HFF-Myc (cell line): ENCODE measurements at regions not wholly inside any gene's neighbourhood (a gene's known extent, or its start where the extent isn't known, plus 50 kb on each side); places are given as distances from the start of the nearest gene placed in this dataset.

ENCODE experiments used
- DNase-seq: peaks from one replicate; pipeline ENCODE4 v3.0.0-alpha.2; 2011; ENCODE audit warnings: low read depth; ENCODE audit errors: extremely low read depth
- H3K4me3 ChIP-seq: replicated peaks from 2 replicates; pipeline ENCODE4 v1.5.1; 2011; ENCODE audit warnings: low read depth, mild to moderate bottlenecking, control low read depth, low read length
- TF ChIP-seq, protein P1 (sequence below): IDR thresholded peaks from 2 replicates; pipeline ENCODE4 v1.5.1; 2012; ENCODE audit warnings: mild to moderate bottlenecking, low read depth, low read length, control low read depth; ENCODE audit errors: missing control alignments

DNA sequence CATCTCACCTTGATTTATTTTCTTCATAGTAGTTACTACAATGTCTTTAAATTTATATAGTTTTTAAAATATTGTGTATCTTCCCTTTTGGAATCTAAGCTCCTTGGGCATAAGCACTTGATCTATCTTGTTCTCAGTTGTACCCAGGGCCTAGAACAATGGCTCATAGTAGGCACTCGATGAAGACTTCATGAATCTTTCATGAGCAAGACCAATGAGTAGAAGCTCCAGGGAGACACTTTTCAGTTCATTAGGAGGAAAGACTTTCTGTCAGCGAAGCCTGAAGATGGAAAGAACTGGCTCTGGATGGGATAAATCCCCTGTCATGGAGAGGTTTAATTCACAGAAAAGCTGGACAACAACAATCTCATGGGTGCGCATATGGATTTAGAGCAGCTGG is 140.2 kb upstream of the CRY1 start:
- H3K4me3 ChIP-seq, result no peak overlapping the region
- no peak for DNase-seq
- TF ChIP-seq, protein P1, sequence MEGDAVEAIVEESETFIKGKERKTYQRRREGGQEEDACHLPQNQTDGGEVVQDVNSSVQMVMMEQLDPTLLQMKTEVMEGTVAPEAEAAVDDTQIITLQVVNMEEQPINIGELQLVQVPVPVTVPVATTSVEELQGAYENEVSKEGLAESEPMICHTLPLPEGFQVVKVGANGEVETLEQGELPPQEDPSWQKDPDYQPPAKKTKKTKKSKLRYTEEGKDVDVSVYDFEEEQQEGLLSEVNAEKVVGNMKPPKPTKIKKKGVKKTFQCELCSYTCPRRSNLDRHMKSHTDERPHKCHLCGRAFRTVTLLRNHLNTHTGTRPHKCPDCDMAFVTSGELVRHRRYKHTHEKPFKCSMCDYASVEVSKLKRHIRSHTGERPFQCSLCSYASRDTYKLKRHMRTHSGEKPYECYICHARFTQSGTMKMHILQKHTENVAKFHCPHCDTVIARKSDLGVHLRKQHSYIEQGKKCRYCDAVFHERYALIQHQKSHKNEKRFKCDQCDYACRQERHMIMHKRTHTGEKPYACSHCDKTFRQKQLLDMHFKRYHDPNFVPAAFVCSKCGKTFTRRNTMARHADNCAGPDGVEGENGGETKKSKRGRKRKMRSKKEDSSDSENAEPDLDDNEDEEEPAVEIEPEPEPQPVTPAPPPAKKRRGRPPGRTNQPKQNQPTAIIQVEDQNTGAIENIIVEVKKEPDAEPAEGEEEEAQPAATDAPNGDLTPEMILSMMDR, result no peak

DNA sequence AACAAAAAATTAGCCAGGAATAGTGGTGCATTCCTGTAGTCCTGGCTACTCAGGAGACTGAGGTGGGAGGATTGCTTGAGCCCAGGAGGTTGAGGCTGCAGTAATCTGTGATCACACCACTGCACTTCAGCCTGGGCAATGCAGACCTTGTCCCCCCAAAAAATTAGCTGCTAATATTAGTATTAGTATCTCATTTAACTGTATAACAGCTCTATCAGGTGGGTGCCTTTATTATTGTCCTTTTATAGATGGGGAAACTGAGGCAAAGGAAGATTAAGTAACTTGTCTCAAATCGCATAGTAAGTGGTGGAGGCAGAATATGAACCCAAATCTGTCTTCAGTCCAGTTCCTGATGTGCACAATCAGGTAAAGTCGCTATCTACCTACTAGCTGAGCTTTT is 142.3 kb upstream of the CRY1 start:
- H3K4me3 ChIP-seq, result no peak overlapping the region
- TF ChIP-seq, protein P1, result no peak
- no peak for DNase-seq

DNA sequence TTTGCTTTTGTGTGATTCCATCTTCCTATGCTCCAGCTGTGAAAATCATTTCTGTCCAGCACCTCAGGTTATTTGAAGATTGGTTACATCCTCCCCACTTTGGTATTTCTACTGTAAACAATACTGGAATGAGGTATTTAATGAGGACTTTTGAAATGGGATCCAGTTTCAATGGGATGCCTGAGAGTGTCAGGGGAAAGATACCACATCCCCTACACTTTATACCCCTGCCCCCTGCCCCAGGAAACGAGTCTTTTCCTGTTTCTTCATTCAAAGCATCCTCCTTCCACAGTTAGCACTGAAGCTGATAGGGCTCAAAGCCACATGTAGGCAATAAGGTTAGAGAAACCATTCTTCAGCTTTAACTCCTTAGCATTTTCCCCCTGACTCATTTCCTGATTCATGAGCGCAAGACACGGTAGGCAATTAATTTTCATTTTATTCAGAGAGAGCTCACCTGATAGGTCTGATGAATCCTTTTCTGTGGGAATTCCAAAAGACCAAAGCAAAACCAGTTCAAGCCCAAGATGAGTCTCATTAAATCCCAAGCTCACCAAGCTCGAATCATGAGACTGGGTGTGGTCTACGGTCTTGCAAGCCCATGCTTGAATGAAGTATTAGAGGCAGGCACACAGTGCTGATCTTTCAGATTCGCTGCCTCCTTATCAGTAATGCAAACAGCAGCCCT is 143.6 kb upstream of the CRY1 start:
- TF ChIP-seq, protein P1, result no peak
- H3K4me3 ChIP-seq, result no peak overlapping the region
- DNase-seq, result no peak

DNA sequence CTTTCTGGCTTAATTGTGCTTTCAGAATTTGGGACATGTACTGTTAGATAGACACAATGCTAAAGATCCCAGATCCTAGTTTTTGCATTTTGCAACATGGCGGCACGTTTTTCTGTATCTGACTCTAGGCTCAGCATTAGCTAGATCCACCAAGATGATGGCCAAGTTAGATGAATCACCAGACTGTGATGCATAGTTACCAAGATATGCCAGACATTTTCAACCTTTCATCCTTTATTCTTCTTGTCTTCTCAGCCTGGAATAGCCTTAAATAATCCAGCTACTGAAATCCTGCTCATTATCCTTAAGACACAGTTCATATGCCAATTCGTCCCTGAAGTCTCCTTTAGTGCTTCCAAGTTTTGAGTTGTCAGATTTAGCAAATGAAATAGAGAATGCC is 144.9 kb upstream of the CRY1 start:
- no peak overlapping the region for H3K4me3 ChIP-seq
- no peak for DNase-seq
- TF ChIP-seq, protein P1, result no peak

DNA sequence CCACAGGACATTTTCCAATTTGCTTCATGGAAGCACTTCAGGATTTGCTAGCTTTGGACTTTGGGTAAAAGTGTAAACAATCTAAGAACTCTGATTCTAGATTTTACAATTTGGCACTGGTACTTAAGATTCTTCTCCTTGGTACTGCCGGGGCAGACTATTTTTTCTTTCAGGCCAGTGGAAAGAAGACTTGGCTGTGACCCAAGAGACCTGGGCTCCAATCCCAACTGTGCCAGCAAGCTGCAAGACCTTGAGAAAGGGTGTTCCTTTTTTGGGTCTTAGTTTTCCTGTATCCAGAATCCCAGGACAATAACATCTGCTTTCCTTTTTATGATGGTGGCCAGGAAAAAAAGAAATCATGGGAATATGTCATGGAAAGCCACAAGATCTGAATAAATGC is 148.1 kb upstream of the CRY1 start:
- DNase-seq, result no peak
- TF ChIP-seq, protein P1, result no peak
- H3K4me3 ChIP-seq, result no peak overlapping the region

DNA sequence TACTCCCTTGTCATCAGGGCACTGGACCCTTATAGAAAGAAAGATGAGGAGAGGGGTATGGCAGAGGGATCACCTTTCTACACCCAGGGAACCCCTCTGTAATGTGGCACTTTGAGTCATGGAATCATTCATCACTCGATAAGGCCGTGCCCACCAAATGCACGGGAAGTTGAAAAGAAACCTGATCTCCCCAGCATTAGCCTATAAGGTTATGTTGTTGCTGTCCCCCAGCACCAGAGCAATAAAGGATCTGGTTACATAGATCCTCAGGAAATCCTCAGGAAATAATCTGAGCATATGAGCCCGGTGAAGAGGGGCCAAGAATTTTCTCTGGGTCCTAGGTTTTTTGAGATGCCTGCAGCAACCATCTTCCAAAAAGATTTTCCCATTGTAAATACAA is 148.8 kb upstream of the CRY1 start:
- TF ChIP-seq, protein P1, result no peak
- DNase-seq, result no peak
- H3K4me3 ChIP-seq, result no peak overlapping the region

DNA sequence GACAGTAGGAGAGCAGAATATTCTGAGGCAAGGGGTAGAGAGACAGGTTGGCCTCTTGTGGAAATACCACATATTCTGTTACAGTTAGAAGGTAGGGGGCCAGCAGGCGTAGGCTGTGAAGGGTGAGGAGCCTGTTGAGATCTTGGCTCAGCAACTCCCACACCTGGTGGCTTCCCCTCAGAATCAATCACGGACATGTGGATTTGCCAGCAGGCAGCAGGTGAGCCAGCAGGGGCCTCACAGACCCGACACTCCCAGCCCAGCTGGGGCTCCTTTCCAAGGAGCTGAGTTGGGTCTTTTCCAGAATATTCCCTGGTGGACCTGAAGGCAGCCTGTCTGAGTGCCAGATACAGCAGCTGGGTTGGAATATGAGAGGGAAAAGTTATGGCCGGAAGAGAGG is 150.0 kb upstream of the CRY1 start:
- TF ChIP-seq, protein P1, result no peak
- no peak overlapping the region for H3K4me3 ChIP-seq
- no peak for DNase-seq
